ENCODE measurements at regions not wholly inside any gene's neighbourhood (a gene's known extent, or its start where the extent isn't known, plus 50 kb on each side); places are given as distances from the start of the nearest gene placed in this dataset.

DNA sequence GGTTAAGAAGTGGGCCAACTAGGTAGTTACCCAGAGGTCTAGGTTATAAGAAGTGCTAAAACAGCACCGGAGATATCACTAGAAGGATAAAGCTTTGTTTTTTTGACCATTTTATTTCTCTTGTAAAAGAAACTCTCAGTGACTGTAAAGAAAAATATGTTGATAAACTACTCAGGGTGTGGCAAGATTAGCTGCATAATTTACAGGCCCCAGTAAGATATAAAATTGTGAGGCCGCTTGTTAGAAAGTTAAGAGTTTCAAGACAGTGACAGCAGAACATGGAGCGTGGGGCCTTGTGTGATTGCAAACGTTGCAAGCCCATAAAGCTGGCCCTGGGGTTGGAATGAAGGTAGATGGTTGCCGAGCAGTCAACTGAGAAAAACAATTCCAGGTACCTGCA lies 263.7 kb upstream of the EEF2KMT start:
- TF ChIP-seq, protein P1, sequence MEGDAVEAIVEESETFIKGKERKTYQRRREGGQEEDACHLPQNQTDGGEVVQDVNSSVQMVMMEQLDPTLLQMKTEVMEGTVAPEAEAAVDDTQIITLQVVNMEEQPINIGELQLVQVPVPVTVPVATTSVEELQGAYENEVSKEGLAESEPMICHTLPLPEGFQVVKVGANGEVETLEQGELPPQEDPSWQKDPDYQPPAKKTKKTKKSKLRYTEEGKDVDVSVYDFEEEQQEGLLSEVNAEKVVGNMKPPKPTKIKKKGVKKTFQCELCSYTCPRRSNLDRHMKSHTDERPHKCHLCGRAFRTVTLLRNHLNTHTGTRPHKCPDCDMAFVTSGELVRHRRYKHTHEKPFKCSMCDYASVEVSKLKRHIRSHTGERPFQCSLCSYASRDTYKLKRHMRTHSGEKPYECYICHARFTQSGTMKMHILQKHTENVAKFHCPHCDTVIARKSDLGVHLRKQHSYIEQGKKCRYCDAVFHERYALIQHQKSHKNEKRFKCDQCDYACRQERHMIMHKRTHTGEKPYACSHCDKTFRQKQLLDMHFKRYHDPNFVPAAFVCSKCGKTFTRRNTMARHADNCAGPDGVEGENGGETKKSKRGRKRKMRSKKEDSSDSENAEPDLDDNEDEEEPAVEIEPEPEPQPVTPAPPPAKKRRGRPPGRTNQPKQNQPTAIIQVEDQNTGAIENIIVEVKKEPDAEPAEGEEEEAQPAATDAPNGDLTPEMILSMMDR (IDR thresholded peaks at IDR 0.05; ENCODE audit: low read depth, low read length, poor library complexity, severe bottlenecking) = no peak
- TF ChIP-seq EZH2phosphoT487 (IDR thresholded peaks at IDR 0.05; ENCODE audit: borderline replicate concordance, low read length) = no peak
